ENCODE measurements at regions not wholly inside any gene's neighbourhood (a gene's known extent, or its start where the extent isn't known, plus 50 kb on each side); places are given as distances from the start of the nearest gene placed in this dataset.

DNA sequence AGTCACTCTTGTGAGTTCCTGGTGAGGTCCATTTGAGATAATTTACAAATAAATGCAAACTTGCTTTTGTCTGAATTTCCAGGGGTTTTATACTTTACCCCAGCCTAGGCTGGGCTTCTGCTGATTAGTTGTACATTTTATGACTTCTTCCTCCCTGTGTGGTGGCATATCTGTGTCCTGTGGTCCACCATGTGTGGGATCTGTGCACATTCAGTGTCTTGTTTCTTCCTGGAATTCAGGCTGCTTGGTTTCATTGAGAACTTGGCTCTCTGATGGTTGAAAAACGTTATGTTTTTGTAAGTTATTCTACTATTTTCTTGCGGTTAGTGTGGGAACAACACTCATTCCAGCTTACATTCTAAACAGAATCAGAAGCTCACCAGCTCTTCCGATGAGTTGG is 523.4 kb upstream of the PFKP start:
- TF ChIP-seq, protein P1, sequence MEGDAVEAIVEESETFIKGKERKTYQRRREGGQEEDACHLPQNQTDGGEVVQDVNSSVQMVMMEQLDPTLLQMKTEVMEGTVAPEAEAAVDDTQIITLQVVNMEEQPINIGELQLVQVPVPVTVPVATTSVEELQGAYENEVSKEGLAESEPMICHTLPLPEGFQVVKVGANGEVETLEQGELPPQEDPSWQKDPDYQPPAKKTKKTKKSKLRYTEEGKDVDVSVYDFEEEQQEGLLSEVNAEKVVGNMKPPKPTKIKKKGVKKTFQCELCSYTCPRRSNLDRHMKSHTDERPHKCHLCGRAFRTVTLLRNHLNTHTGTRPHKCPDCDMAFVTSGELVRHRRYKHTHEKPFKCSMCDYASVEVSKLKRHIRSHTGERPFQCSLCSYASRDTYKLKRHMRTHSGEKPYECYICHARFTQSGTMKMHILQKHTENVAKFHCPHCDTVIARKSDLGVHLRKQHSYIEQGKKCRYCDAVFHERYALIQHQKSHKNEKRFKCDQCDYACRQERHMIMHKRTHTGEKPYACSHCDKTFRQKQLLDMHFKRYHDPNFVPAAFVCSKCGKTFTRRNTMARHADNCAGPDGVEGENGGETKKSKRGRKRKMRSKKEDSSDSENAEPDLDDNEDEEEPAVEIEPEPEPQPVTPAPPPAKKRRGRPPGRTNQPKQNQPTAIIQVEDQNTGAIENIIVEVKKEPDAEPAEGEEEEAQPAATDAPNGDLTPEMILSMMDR (conservative IDR thresholded peaks at IDR 0.05), result no peak
- no peak for TF ChIP-seq ZFX (IDR thresholded peaks at IDR 0.05)

All from C4-2B (cell line).